ENCODE measurements at regions not wholly inside any gene's neighbourhood (a gene's known extent, or its start where the extent isn't known, plus 50 kb on each side); places are given as distances from the start of the nearest gene placed in this dataset.
A peak's percentile ranks its signal among the peaks of the same experiment; 100 is the strongest.

DNA sequence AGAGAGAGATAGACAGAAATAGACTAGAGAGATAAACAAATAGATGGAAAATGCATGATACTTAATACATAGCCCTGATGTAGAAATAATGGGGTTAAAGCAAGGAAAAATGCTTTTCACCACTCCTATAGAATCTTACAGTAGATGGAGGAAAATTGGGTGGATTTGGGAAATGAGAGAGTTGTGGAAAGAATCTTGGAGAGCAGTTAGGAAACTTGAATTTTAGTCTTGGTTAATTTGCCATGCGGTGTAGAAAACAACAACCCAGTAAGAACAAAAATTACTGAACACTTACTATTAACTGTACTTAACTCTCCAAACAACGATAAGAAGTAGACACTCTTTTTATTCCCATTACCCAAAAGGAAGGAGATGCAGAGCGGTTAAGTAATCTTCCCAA, 329.8 kb downstream of the ZNF608 start:
- no peaks in the 10 kb centered on the region for H3K36me3 ChIP-seq (ENCODE audit: low read depth)
- no peak overlapping the region for H3K27ac ChIP-seq
- H3K4me2 ChIP-seq (ENCODE audit: unreplicated experiment), result no peak overlapping the region
- no peaks in the 10 kb centered on the region for H3K9me2 ChIP-seq (ENCODE audit: insufficient read depth)
- DNase-seq, result no peak
- H2AFZ ChIP-seq, result no peak overlapping the region
- H3K27me3 ChIP-seq (replicated peaks; ENCODE audit: insufficient read depth), result 0 out of 2 replicates have a peak, but pooled peaks cover 12% of the 10 kb centered on the region
- no peaks in the 10 kb centered on the region for H3K4me1 ChIP-seq (ENCODE audit: insufficient read depth)
- in situ Hi-C loops (cut with MboI), result no loop called here
- no peaks in the 10 kb centered on the region for H4K20me1 ChIP-seq (ENCODE audit: insufficient read depth)
- no peak overlapping the region for H3K4me3 ChIP-seq
- H3F3A ChIP-seq (ENCODE audit: insufficient read depth), result no peaks in the 10 kb centered on the region
- WGBS, 2 experiments (ENCODE audit: low coverage in 1 of 2, low lambda C conversion rate in 2 of 2, missing lambda C conversion rate in 2 of 2), result 57 to 58% methylated on average over 3 of the region's 3 CpGs
- no peak for TF ChIP-seq EZH2phosphoT487 (IDR thresholded peaks at IDR 0.05; ENCODE audit: insufficient read depth, low read depth)
- TF ChIP-seq EZH2 (IDR thresholded peaks at IDR 0.05; ENCODE audit: insufficient read depth, poor library complexity, severe bottlenecking), result no peak
- H3K79me2 ChIP-seq (ENCODE audit: insufficient read depth), result no peaks in the 10 kb centered on the region
- no peak overlapping the region for H3K9ac ChIP-seq
- H3K9me3 ChIP-seq (ENCODE audit: low read depth), result no peaks in the 10 kb centered on the region

GRCh38 chr5:124414973-124415372, 331.5 kb downstream of the ZNF608 start:
- DNase-seq, result no peak
- in situ Hi-C loops (cut with MboI), result no loop called here
- no peaks in the 10 kb centered on the region for H3K4me1 ChIP-seq (ENCODE audit: insufficient read depth)
- 0 out of 2 replicates have a peak, but pooled peaks cover 12% of the 10 kb centered on the region for H3K27me3 ChIP-seq (replicated peaks; ENCODE audit: insufficient read depth)
- no peaks in the 10 kb centered on the region for H3F3A ChIP-seq (ENCODE audit: insufficient read depth)
- H4K20me1 ChIP-seq (ENCODE audit: insufficient read depth), result no peaks in the 10 kb centered on the region
- H2AFZ ChIP-seq, result no peak overlapping the region
- H3K4me2 ChIP-seq (ENCODE audit: unreplicated experiment), result no peak overlapping the region
- no peak for TF ChIP-seq EZH2 (IDR thresholded peaks at IDR 0.05; ENCODE audit: insufficient read depth, poor library complexity, severe bottlenecking)
- no peak for TF ChIP-seq EZH2phosphoT487 (IDR thresholded peaks at IDR 0.05; ENCODE audit: insufficient read depth, low read depth)
- H3K4me3 ChIP-seq, result no peak overlapping the region
- no peaks in the 10 kb centered on the region for H3K9me2 ChIP-seq (ENCODE audit: insufficient read depth)
- no peaks in the 10 kb centered on the region for H3K9me3 ChIP-seq (ENCODE audit: low read depth)
- no peaks in the 10 kb centered on the region for H3K36me3 ChIP-seq (ENCODE audit: low read depth)
- no peaks in the 10 kb centered on the region for H3K79me2 ChIP-seq (ENCODE audit: insufficient read depth)
- WGBS, 2 experiments (ENCODE audit: low coverage in 1 of 2, low lambda C conversion rate in 2 of 2, missing lambda C conversion rate in 2 of 2), result 83 to 90% methylated on average over 3 of the region's 3 CpGs
- no peak overlapping the region for H3K9ac ChIP-seq
- no peak overlapping the region for H3K27ac ChIP-seq

GRCh38 chr5:124410539-124411488, 335.6 kb downstream of the ZNF608 start:
- Histone ChIP-seq H3K9ac (no peak overlapping the region), H3K27me3 (replicated peaks; ENCODE audit: insufficient read depth) (0 out of 2 replicates have a peak, but pooled peaks cover 3% of the 10 kb centered on the region), H3K79me2 (ENCODE audit: insufficient read depth) (no peaks in the 10 kb centered on the region), H4K20me1 (ENCODE audit: insufficient read depth) (no peaks in the 10 kb centered on the region), H3K4me1 (ENCODE audit: insufficient read depth) (no peaks in the 10 kb centered on the region), H3K27ac (no peak overlapping the region), H3K4me2 (ENCODE audit: unreplicated experiment) (no peak overlapping the region), H3K9me2 (ENCODE audit: insufficient read depth) (no peaks in the 10 kb centered on the region), H3K9me3 (ENCODE audit: low read depth) (no peaks in the 10 kb centered on the region), H3K36me3 (ENCODE audit: low read depth) (no peaks in the 10 kb centered on the region), H2AFZ (no peak overlapping the region), H3F3A (ENCODE audit: insufficient read depth) (no peaks in the 10 kb centered on the region), H3K4me3 (no peak overlapping the region)
- peak; percentile 5 for DNase-seq
- 84 to 93% methylated on average over 3 of the region's 3 CpGs for WGBS, 2 experiments (ENCODE audit: low coverage in 1 of 2, low lambda C conversion rate in 2 of 2, missing lambda C conversion rate in 2 of 2)
- in situ Hi-C loops (cut with MboI), result no loop called here
- TF ChIP-seq EZH2phosphoT487 (IDR thresholded peaks at IDR 0.05; ENCODE audit: insufficient read depth, low read depth), result no peak
- TF ChIP-seq EZH2 (IDR thresholded peaks at IDR 0.05; ENCODE audit: insufficient read depth, poor library complexity, severe bottlenecking), result no peak

- H3F3A ChIP-seq (ENCODE audit: insufficient read depth), result no peaks in the 10 kb centered on the region
- no peaks in the 10 kb centered on the region for H3K4me1 ChIP-seq (ENCODE audit: insufficient read depth)
- TF ChIP-seq EZH2phosphoT487 (IDR thresholded peaks at IDR 0.05; ENCODE audit: insufficient read depth, low read depth), result no peak
- TF ChIP-seq EZH2 (IDR thresholded peaks at IDR 0.05; ENCODE audit: insufficient read depth, poor library complexity, severe bottlenecking), result no peak
- no peak overlapping the region for H3K27ac ChIP-seq
- in situ Hi-C loops (cut with MboI), result no loop called here
- no peaks in the 10 kb centered on the region for H3K36me3 ChIP-seq (ENCODE audit: low read depth)
- no peaks in the 10 kb centered on the region for H3K9me2 ChIP-seq (ENCODE audit: insufficient read depth)
- H3K9ac ChIP-seq, result no peak overlapping the region
- no peak overlapping the region for H2AFZ ChIP-seq
- DNase-seq, result peak; percentile 24
- H3K79me2 ChIP-seq (ENCODE audit: insufficient read depth), result no peaks in the 10 kb centered on the region
- WGBS, 2 experiments (ENCODE audit: low coverage in 1 of 2, low lambda C conversion rate in 2 of 2, missing lambda C conversion rate in 2 of 2), result 39 to 40% methylated on average over 10 of the region's 10 CpGs
- no peak overlapping the region for H3K4me3 ChIP-seq
- H3K27me3 ChIP-seq (replicated peaks; ENCODE audit: insufficient read depth), result 0 out of 2 replicates have a peak, but pooled peaks cover 3% of the 10 kb centered on the region
- no peak overlapping the region for H3K4me2 ChIP-seq (ENCODE audit: unreplicated experiment)
- no peaks in the 10 kb centered on the region for H3K9me3 ChIP-seq (ENCODE audit: low read depth)
- H4K20me1 ChIP-seq (ENCODE audit: insufficient read depth), result no peaks in the 10 kb centered on the region
Observed at GRCh38 chr5:124408738-124409453, 337.5 kb downstream of the ZNF608 start.
